Hepatocyte (in vitro differentiated cells): ENCODE measurements at regions not wholly inside any gene's neighbourhood (a gene's known extent, or its start where the extent isn't known, plus 50 kb on each side); places are given as distances from the start of the nearest gene placed in this dataset.

Experiments used
- DNase-seq: peaks from one replicate; pipeline ENCODE4 v3.0.0-alpha.2; 2016; ENCODE audit warnings: low spot score
- H2AFZ ChIP-seq: fragments of 200-600 bp; sonication (generic); 2 replicates; pipeline ENCODE4 v1.6.0; 2016; ENCODE audit warnings: antibody characterized with exemption, mild to moderate bottlenecking
- H3K27ac ChIP-seq: fragments of 200-600 bp; sonication (generic); 2 replicates; pipeline ENCODE4 v1.5.1; 2016; ENCODE audit warnings: mild to moderate bottlenecking
- H3K27me3 ChIP-seq: fragments of 200-600 bp; sonication (generic); 2 replicates; pipeline ENCODE4 v1.6.1; 2016
- H3K36me3 ChIP-seq: fragments of 200-600 bp; sonication (generic); replicated peaks from 2 replicates; pipeline ENCODE4 v1.5.1; 2016; ENCODE audit warnings: low read depth; ENCODE audit not compliant: insufficient read depth
- H3K4me1 ChIP-seq: fragments of 200-600 bp; sonication (generic); 2 replicates; pipeline ENCODE4 v1.5.1; 2016; ENCODE audit warnings: mild to moderate bottlenecking, moderate library complexity; ENCODE audit not compliant: insufficient read depth
- H3K4me2 ChIP-seq: fragments of 200-600 bp; sonication (generic); 2 replicates; pipeline ENCODE4 v1.6.0; 2016
- H3K4me3 ChIP-seq: fragments of 200-600 bp; sonication (generic); 2 replicates; pipeline ENCODE4 v1.5.1; 2016; ENCODE audit warnings: mild to moderate bottlenecking
- H3K79me2 ChIP-seq: fragments of 200-600 bp; sonication (generic); 2 replicates; pipeline ENCODE4 v1.6.0; 2017; ENCODE audit warnings: mild to moderate bottlenecking
- H3K9me2 ChIP-seq: fragments of 200-600 bp; sonication (generic); replicated peaks from 2 replicates; pipeline ENCODE4 v1.6.0; 2017; ENCODE audit warnings: mild to moderate bottlenecking; ENCODE audit not compliant: insufficient read depth
- H3K9me3 ChIP-seq: fragments of 200-600 bp; sonication (generic); 2 replicates; pipeline ENCODE4 v1.5.1; 2016; ENCODE audit warnings: low read depth, mild to moderate bottlenecking
- H4K20me1 ChIP-seq: fragments of 200-600 bp; sonication (generic); 2 replicates; pipeline ENCODE4 v1.6.0; 2016; ENCODE audit warnings: mild to moderate bottlenecking; ENCODE audit not compliant: insufficient read depth, poor library complexity, severe bottlenecking
- CTCF ChIP-seq: fragments of 200-600 bp; sonication (generic); IDR thresholded peaks from 2 replicates; pipeline ENCODE4 v1.5.1; 2016; ENCODE audit warnings: antibody characterized with exemption, mild to moderate bottlenecking; ENCODE audit not compliant: poor library complexity
- EZH2 ChIP-seq: fragments of 200-600 bp; sonication (generic); IDR thresholded peaks from 2 replicates; pipeline ENCODE4 v1.6.1; 2016; ENCODE audit warnings: antibody characterized with exemption, mild to moderate bottlenecking, borderline replicate concordance
- EZH2phosphoT487 ChIP-seq: fragments of 200-600 bp; sonication (generic); IDR thresholded peaks from one replicate; pipeline ENCODE4 v1.6.1; 2018; ENCODE audit warnings: antibody characterized with exemption, mild to moderate bottlenecking, low read depth, moderate library complexity; ENCODE audit not compliant: unreplicated experiment, severe bottlenecking
- WGBS: methylation state at CpG from one replicate; pipeline ENCODE4 v1.1.6; 2016; ENCODE audit warnings: low lambda C conversion rate; ENCODE audit errors: missing lambda C conversion rate; 5-methylcytosine and 5-hydroxymethylcytosine counted together

GRCh38 chrX:99010957-99011356 is 1399.1 kb downstream of the PCDH19 start:
- DNase-seq = no peak
- no peak overlapping the region for H3K27ac ChIP-seq
- no peaks in the 10 kb centered on the region for H3K27me3 ChIP-seq
- no peaks in the 10 kb centered on the region for H3K4me1 ChIP-seq
- H4K20me1 ChIP-seq = no peaks in the 10 kb centered on the region
- no peaks in the 10 kb centered on the region for H3K36me3 ChIP-seq
- H3K4me2 ChIP-seq = no peak overlapping the region
- no peaks in the 10 kb centered on the region for H3K79me2 ChIP-seq
- no peak overlapping the region for H2AFZ ChIP-seq
- H3K9me2 ChIP-seq = no peaks in the 10 kb centered on the region
- no peak for TF ChIP-seq CTCF
- TF ChIP-seq EZH2phosphoT487 = no peak
- no peak for TF ChIP-seq EZH2
- no peaks in the 10 kb centered on the region for H3K9me3 ChIP-seq
- no peak overlapping the region for H3K4me3 ChIP-seq

DNA sequence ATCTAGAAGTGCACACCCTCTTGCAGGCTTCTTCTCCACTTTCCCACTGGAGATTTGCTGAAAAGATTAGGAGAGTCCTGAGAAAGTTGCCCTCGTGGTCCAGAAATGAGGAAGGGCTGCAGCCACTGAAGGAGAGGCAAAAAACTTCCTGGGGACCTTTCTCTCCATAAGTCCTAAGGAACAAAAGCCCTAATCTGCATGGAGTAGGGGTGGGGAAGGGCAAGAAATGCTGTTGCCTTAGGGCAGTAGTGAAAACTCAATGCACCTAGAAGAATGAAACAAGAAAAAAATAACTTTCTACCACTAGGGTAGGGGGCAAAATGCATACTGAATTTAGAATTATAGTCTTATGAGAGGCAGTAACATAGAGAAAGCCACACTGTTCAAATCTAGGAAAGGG is 1408.8 kb downstream of the PCDH19 start:
- WGBS = 67% methylated on average over 1 of the region's 1 CpG
- Histone ChIP-seq H2AFZ (no peak overlapping the region), H3K79me2 (no peaks in the 10 kb centered on the region), H3K36me3 (no peaks in the 10 kb centered on the region), H3K4me1 (no peaks in the 10 kb centered on the region), H3K27ac (no peak overlapping the region), H3K9me3 (no peaks in the 10 kb centered on the region), H3K9me2 (no peaks in the 10 kb centered on the region), H3K4me3 (no peak overlapping the region), H3K4me2 (no peak overlapping the region), H4K20me1 (no peaks in the 10 kb centered on the region), H3K27me3 (no peaks in the 10 kb centered on the region)
- no peak for DNase-seq
- TF ChIP-seq CTCF (no peak), EZH2phosphoT487 (no peak), EZH2 (no peak)

DNA sequence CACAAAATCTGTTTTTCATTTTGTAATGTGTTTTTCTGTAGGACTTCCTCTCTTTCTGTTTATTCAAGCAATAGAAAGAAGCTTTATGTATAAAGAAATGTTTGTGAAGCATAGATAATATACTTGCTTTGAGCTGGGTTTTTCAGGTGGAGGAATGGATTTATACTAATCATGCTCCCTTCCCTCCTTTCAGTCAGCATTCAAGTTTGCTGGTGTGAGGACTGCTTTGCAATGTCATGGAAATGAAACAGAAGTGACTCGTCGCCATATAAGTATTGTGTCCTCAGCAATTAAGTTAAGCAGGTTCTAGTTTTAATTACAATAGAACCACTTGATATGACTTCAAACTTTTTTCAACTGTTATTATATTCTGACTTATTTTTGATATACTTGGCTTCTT is 1447.1 kb downstream of the PCDH19 start:
- Histone ChIP-seq H3K9me3 (no peaks in the 10 kb centered on the region), H3K27me3 (no peaks in the 10 kb centered on the region), H3K9me2 (no peaks in the 10 kb centered on the region), H3K4me3 (no peak overlapping the region), H3K4me1 (no peaks in the 10 kb centered on the region), H3K4me2 (no peak overlapping the region), H3K79me2 (no peaks in the 10 kb centered on the region), H4K20me1 (no peaks in the 10 kb centered on the region), H3K36me3 (no peaks in the 10 kb centered on the region), H2AFZ (no peak overlapping the region), H3K27ac (no peak overlapping the region)
- WGBS = 68% methylated on average over 2 of the region's 2 CpGs
- DNase-seq = no peak
- TF ChIP-seq EZH2 (no peak), EZH2phosphoT487 (no peak), CTCF (no peak)

- Histone ChIP-seq H3K27me3 (no peaks in the 10 kb centered on the region), H2AFZ (no peak overlapping the region), H3K4me2 (no peak overlapping the region), H4K20me1 (no peaks in the 10 kb centered on the region), H3K27ac (no peak overlapping the region), H3K79me2 (no peaks in the 10 kb centered on the region), H3K4me1 (no peaks in the 10 kb centered on the region), H3K36me3 (no peaks in the 10 kb centered on the region), H3K4me3 (no peak overlapping the region), H3K9me3 (no peaks in the 10 kb centered on the region), H3K9me2 (no peaks in the 10 kb centered on the region)
- TF ChIP-seq EZH2phosphoT487 (no peak), CTCF (no peak), EZH2 (no peak)
- no peak for DNase-seq
- WGBS = 80% methylated on average over 2 of the region's 2 CpGs
Measured at GRCh38 chrX:98956014-98956413, 1454.1 kb downstream of the PCDH19 start.
